ENCODE measurements at regions not wholly inside any gene's neighbourhood (a gene's known extent, or its start where the extent isn't known, plus 50 kb on each side); places are given as distances from the start of the nearest gene placed in this dataset.

- no peak overlapping the region for H3K4me3 ChIP-seq (ENCODE audit: low read depth in 2 of 2, low read length in 1 of 2)
- CTCF ChIA-PET, result interaction anchor here (1.2 to 1.5 kb wide), 2 partner anchors 15 to 24 kb away, joined by 3 to 5 read pairs; no protein-coding TSS in a partner anchor
Observed at GRCh38 chr2:207229161-207229560, 63.4 kb upstream of the KLF7 start.

GRCh38 chr2:207230261-207231105 lies 64.7 kb upstream of the KLF7 start:
- Histone ChIP-seq H3K4me1 (ENCODE audit: control insufficient read depth in 1 of 2, insufficient read depth in 2 of 2, low read depth in 1 of 2, low read length in 1 of 2) (peaks cover 5 to 13% of the 10 kb centered on the region in 2 experiments; a peak in 3 of 4 replicates), H3K9me3 (no peaks in the 10 kb centered on the region), H3K36me3 (replicated peaks in 1 of 2; ENCODE audit: control insufficient read depth in 1 of 2, insufficient read depth in 2 of 2, low read length in 1 of 2) (no peaks in the 10 kb centered on the region), H3K27me3 (ENCODE audit: insufficient read depth) (no peaks in the 10 kb centered on the region), H2AFZ (ENCODE audit: low read depth) (no peak overlapping the region), H3K27ac (ENCODE audit: low read depth in 2 of 2, low read length in 1 of 2) (peak overlapping the region in 1 of 2 experiments; percentile 9; a peak in 1 of 4 replicates), H3K9me2 (no peaks in the 10 kb centered on the region), H3F3A (replicated peaks; ENCODE audit: insufficient read depth) (no peaks in the 10 kb centered on the region), H3K4me3 (ENCODE audit: low read depth in 2 of 2, low read length in 1 of 2) (no peak overlapping the region), H3K79me2 (ENCODE audit: insufficient read depth) (no peaks in the 10 kb centered on the region), H4K20me1 (ENCODE audit: insufficient read depth) (no peaks in the 10 kb centered on the region), H3K9ac (no peak overlapping the region), H3K4me2 (no peak overlapping the region)
- peak; percentile 51 for DNase-seq
- WGBS (ENCODE audit: low lambda C conversion rate), result 68% methylated on average over 6 of the region's 6 CpGs
- TF ChIP-seq RAD21 (IDR thresholded peaks at IDR 0.05; ENCODE audit: low read length) (peak; percentile 30), TAF1 (IDR thresholded peaks at IDR 0.05; ENCODE audit: borderline replicate concordance, low read depth, low read length) (no peak), SMC3 (IDR thresholded peaks at IDR 0.05; ENCODE audit: low read depth, low read length) (no peak), MXI1 (IDR thresholded peaks at IDR 0.05; ENCODE audit: low read depth, low read length) (no peak), EP300 (IDR thresholded peaks at IDR 0.05; ENCODE audit: borderline replicate concordance in 1 of 2, low read depth in 1 of 2, low read length in 1 of 2) (no peak), PBX3 (IDR thresholded peaks at IDR 0.05) (no peak), FOXJ3 (CRISPR knock-in tag; IDR thresholded peaks at IDR 0.05) (no peak), YY1 (IDR thresholded peaks at IDR 0.05; ENCODE audit: low read depth) (no peak), FOSL2 (IDR thresholded peaks at IDR 0.05; ENCODE audit: borderline replicate concordance, low read depth) (no peak), SIN3A (IDR thresholded peaks at IDR 0.05; ENCODE audit: borderline replicate concordance, low read depth, low read length) (no peak), CTCF (IDR thresholded peaks at IDR 0.05) (peak; percentile 60), JUND (IDR thresholded peaks at IDR 0.05) (no peak)
- ChIA-PET CTCF (interaction anchor here (0.5 to 2.2 kb wide), 4 partner anchors 9 to 68 kb away, joined by 3 to 8 read pairs (median 4); no protein-coding TSS in a partner anchor), POLR2A (no interaction called here)

More at GRCh38 chr2:207229161-207229560, 63.4 kb upstream of the KLF7 start:
- 59% methylated on average over 3 of the region's 3 CpGs for WGBS (ENCODE audit: low lambda C conversion rate)
- H3K79me2 ChIP-seq (ENCODE audit: insufficient read depth), result no peaks in the 10 kb centered on the region
- TF ChIP-seq FOSL2 (IDR thresholded peaks at IDR 0.05; ENCODE audit: borderline replicate concordance, low read depth), result no peak
- TF ChIP-seq FOXM1 (IDR thresholded peaks at IDR 0.05; ENCODE audit: low read depth), result no peak
- TF ChIP-seq MAX (IDR thresholded peaks at IDR 0.05; ENCODE audit: low read depth), result no peak
- no peak for TF ChIP-seq NRF1 (IDR thresholded peaks at IDR 0.05; ENCODE audit: low read depth, low read length)
- H3K9me3 ChIP-seq, result no peaks in the 10 kb centered on the region
- no peak overlapping the region for H3K9ac ChIP-seq
- no peaks in the 10 kb centered on the region for H3F3A ChIP-seq (replicated peaks; ENCODE audit: insufficient read depth)
- H4K20me1 ChIP-seq (ENCODE audit: insufficient read depth), result no peaks in the 10 kb centered on the region
- peaks cover 5 to 13% of the 10 kb centered on the region in 2 experiments; a peak in 3 of 4 replicates for H3K4me1 ChIP-seq (ENCODE audit: control insufficient read depth in 1 of 2, insufficient read depth in 2 of 2, low read depth in 1 of 2, low read length in 1 of 2)
- no peaks in the 10 kb centered on the region for H3K36me3 ChIP-seq (replicated peaks in 1 of 2; ENCODE audit: control insufficient read depth in 1 of 2, insufficient read depth in 2 of 2, low read length in 1 of 2)
- DNase-seq, result no peak
- no peak overlapping the region for H3K27ac ChIP-seq (ENCODE audit: low read depth in 2 of 2, low read length in 1 of 2)
- H3K4me2 ChIP-seq, result no peak overlapping the region
- no peak overlapping the region for H2AFZ ChIP-seq (ENCODE audit: low read depth)
- no peaks in the 10 kb centered on the region for H3K27me3 ChIP-seq (ENCODE audit: insufficient read depth)
- POLR2A ChIA-PET, result no interaction called here
- no peaks in the 10 kb centered on the region for H3K9me2 ChIP-seq
